Naive B cell (primary cell): ENCODE measurements at regions not wholly inside any gene's neighbourhood (a gene's known extent, or its start where the extent isn't known, plus 50 kb on each side); places are given as distances from the start of the nearest gene placed in this dataset.
A peak's percentile ranks its signal among the peaks of the same experiment; 100 is the strongest.
"Not testable (repeated sequence)": the region's sequence is repeated elsewhere in the genome, so short reads cannot be mapped to it uniquely, and the experiment has no call there.

Experiments used
- ATAC-seq, 2 donors: fragments of 150-1000 bp; cut with Tn5 transposase; 2 replicates each; pipeline ENCODE4 v1.10.0; 2021; ENCODE audit warnings: low read depth in 2 of 2, mild to moderate bottlenecking in 2 of 2, moderate library complexity in 2 of 2
- DNase-seq: peaks from one replicate; pipeline ENCODE4 v3.0.0; 2022
- H3K27ac Mint-ChIP-seq, 6 donors: one replicate each; pipeline ENCODE4 v1.8.0; 2020 to 2022; ENCODE audit warnings: mild to moderate bottlenecking in 6 of 6, mixed read lengths in 6 of 6, moderate library complexity in 5 of 6, inconsistent platforms in 2 of 6
- H3K27me3 Mint-ChIP-seq, 3 donors: one replicate each; pipeline ENCODE4 v1.8.0; 2021 to 2022; ENCODE audit warnings: mixed read lengths in 3 of 3, mild to moderate bottlenecking in 1 of 3
- H3K36me3 Mint-ChIP-seq, 2 donors: one replicate each; pipeline ENCODE4 v1.8.0; 2020 to 2022; ENCODE audit warnings: mixed read lengths in 2 of 2, inconsistent platforms in 1 of 2, mild to moderate bottlenecking in 1 of 2
- H3K4me1 Mint-ChIP-seq, 3 donors: one replicate each; pipeline ENCODE4 v1.8.0; 2020 to 2022; ENCODE audit warnings: mixed read lengths in 3 of 3, inconsistent platforms in 1 of 3, mild to moderate bottlenecking in 1 of 3, moderate library complexity in 1 of 3
- H3K4me3 Mint-ChIP-seq, 8 donors: one replicate each; pipeline ENCODE4 v1.8.0; 2020 to 2022; ENCODE audit warnings: mild to moderate bottlenecking in 8 of 8, mixed read lengths in 8 of 8, moderate library complexity in 8 of 8, inconsistent platforms in 2 of 8
- H3K9me3 Mint-ChIP-seq, 7 donors: one replicate each; pipeline ENCODE4 v1.8.0; 2020 to 2022; ENCODE audit warnings: mixed read lengths in 7 of 7, mild to moderate bottlenecking in 5 of 7, inconsistent platforms in 2 of 7, moderate library complexity in 1 of 7

GRCh38 chr4:119958983-119959382, 107.7 kb downstream of the MAD2L1 start:
- ATAC-seq (no peak), DNase-seq (no peak)
- no peaks in the 10 kb centered on the region for H3K4me1 Mint-ChIP-seq
- H3K36me3 Mint-ChIP-seq: no peaks in the 10 kb centered on the region
- no peak overlapping the region for H3K4me3 Mint-ChIP-seq
- H3K27me3 Mint-ChIP-seq: no peaks in the 10 kb centered on the region
- H3K27ac Mint-ChIP-seq: no peak overlapping the region
- H3K9me3 Mint-ChIP-seq: peaks cover 0 to 19% (median 4%) of the 10 kb centered on the region in 7 donors

- Mint-ChIP-seq H3K4me1 (no peaks in the 10 kb centered on the region), H3K9me3 (peaks cover 0 to 19% (median 4%) of the 10 kb centered on the region in 7 donors), H3K4me3 (no peak overlapping the region), H3K27me3 (no peaks in the 10 kb centered on the region), H3K36me3 (no peaks in the 10 kb centered on the region), H3K27ac (no peak overlapping the region)
- DNase-seq: no peak
- ATAC-seq: no peak
Measured at GRCh38 chr4:119955256-119955655, 111.4 kb downstream of the MAD2L1 start.

GRCh38 chr4:119954487-119954886, 112.2 kb downstream of the MAD2L1 start:
- not testable (repeated sequence) for H3K4me1 Mint-ChIP-seq, DNase-seq, H3K27me3 Mint-ChIP-seq, ATAC-seq, H3K4me3 Mint-ChIP-seq, H3K27ac Mint-ChIP-seq, H3K36me3 Mint-ChIP-seq
- peaks cover 0 to 19% (median 4%) of the 10 kb centered on the region in 7 donors for H3K9me3 Mint-ChIP-seq

GRCh38 chr4:119946359-119946758, 120.3 kb downstream of the MAD2L1 start:
- no peaks in the 10 kb centered on the region for H3K4me1 Mint-ChIP-seq
- no peak overlapping the region for H3K27ac Mint-ChIP-seq
- no peaks in the 10 kb centered on the region for H3K27me3 Mint-ChIP-seq
- DNase-seq: no peak
- no peaks in the 10 kb centered on the region for H3K36me3 Mint-ChIP-seq
- ATAC-seq: no peak
- peaks cover 0 to 5% (median 0%) of the 10 kb centered on the region in 7 donors for H3K9me3 Mint-ChIP-seq
- no peak overlapping the region for H3K4me3 Mint-ChIP-seq

GRCh38 chr4:119942806-119943205, 123.8 kb downstream of the MAD2L1 start:
- Mint-ChIP-seq H3K27me3 (peaks cover 0 to 7% (median 2%) of the 10 kb centered on the region in 3 donors), H3K27ac (no peak overlapping the region), H3K9me3 (peaks cover 0 to 4% (median 0%) of the 10 kb centered on the region in 7 donors), H3K4me3 (no peak overlapping the region), H3K4me1 (no peaks in the 10 kb centered on the region), H3K36me3 (no peaks in the 10 kb centered on the region)
- DNase-seq (no peak), ATAC-seq (no peak)

- Mint-ChIP-seq H3K27ac (no peak overlapping the region), H3K4me1 (no peaks in the 10 kb centered on the region)
- no peak for ATAC-seq
Measured at GRCh38 chr4:119940557-119940956, 126.1 kb downstream of the MAD2L1 start.

GRCh38 chr4:119939071-119939995, 127.3 kb downstream of the MAD2L1 start:
- Mint-ChIP-seq H3K27ac (no peak overlapping the region), H3K4me3 (no peak overlapping the region), H3K36me3 (no peaks in the 10 kb centered on the region), H3K27me3 (peaks cover 0 to 9% (median 3%) of the 10 kb centered on the region in 3 donors), H3K4me1 (no peaks in the 10 kb centered on the region), H3K9me3 (peaks cover 0 to 4% (median 0%) of the 10 kb centered on the region in 7 donors)
- DNase-seq (no peak), ATAC-seq (no peak)

More at GRCh38 chr4:119940557-119940956, 126.1 kb downstream of the MAD2L1 start:
- DNase-seq: no peak
- peaks cover 0 to 4% (median 0%) of the 10 kb centered on the region in 7 donors for H3K9me3 Mint-ChIP-seq
- H3K4me3 Mint-ChIP-seq: no peak overlapping the region
- peaks cover 0 to 9% (median 3%) of the 10 kb centered on the region in 3 donors for H3K27me3 Mint-ChIP-seq
- no peaks in the 10 kb centered on the region for H3K36me3 Mint-ChIP-seq

GRCh38 chr4:119937746-119938145, 128.9 kb downstream of the MAD2L1 start:
- Mint-ChIP-seq H3K36me3 (no peaks in the 10 kb centered on the region), H3K4me3 (no peak overlapping the region), H3K27me3 (peaks cover 0 to 9% (median 3%) of the 10 kb centered on the region in 3 donors), H3K9me3 (peaks cover 0 to 4% (median 0%) of the 10 kb centered on the region in 7 donors), H3K4me1 (no peaks in the 10 kb centered on the region), H3K27ac (no peak overlapping the region)
- ATAC-seq: no peak
- DNase-seq: no peak

- peak overlapping the region in 1 of 6 donors; percentile 15 for H3K27ac Mint-ChIP-seq
- peaks cover 0 to 5% (median 0%) of the 10 kb centered on the region in 7 donors for H3K9me3 Mint-ChIP-seq
- DNase-seq: no peak
- no peaks in the 10 kb centered on the region for H3K4me1 Mint-ChIP-seq
- no peak overlapping the region for H3K4me3 Mint-ChIP-seq
- H3K27me3 Mint-ChIP-seq: peaks cover 0 to 9% (median 3%) of the 10 kb centered on the region in 3 donors
- no peaks in the 10 kb centered on the region for H3K36me3 Mint-ChIP-seq
- no peak for ATAC-seq
Measured at GRCh38 chr4:119933606-119934005, 133.0 kb downstream of the MAD2L1 start.

- Mint-ChIP-seq H3K4me1 (no peaks in the 10 kb centered on the region), H3K4me3 (no peak overlapping the region), H3K27ac (no peak overlapping the region), H3K9me3 (peaks cover 0 to 5% (median 0%) of the 10 kb centered on the region in 7 donors), H3K36me3 (no peaks in the 10 kb centered on the region), H3K27me3 (no peaks in the 10 kb centered on the region)
- ATAC-seq (no peak), DNase-seq (no peak)
Measured at GRCh38 chr4:119932277-119932676, 134.4 kb downstream of the MAD2L1 start.

- no peaks in the 10 kb centered on the region for H3K36me3 Mint-ChIP-seq
- H3K4me3 Mint-ChIP-seq: no peak overlapping the region
- peaks cover 0 to 5% (median 0%) of the 10 kb centered on the region in 7 donors for H3K9me3 Mint-ChIP-seq
- ATAC-seq: no peak
- H3K27me3 Mint-ChIP-seq: no peaks in the 10 kb centered on the region
- no peaks in the 10 kb centered on the region for H3K4me1 Mint-ChIP-seq
- DNase-seq: no peak
- no peak overlapping the region for H3K27ac Mint-ChIP-seq
Measured at GRCh38 chr4:119930546-119930945, 136.1 kb downstream of the MAD2L1 start.

GRCh38 chr4:119921830-119922229, 144.8 kb downstream of the MAD2L1 start:
- H3K4me1 Mint-ChIP-seq: no peaks in the 10 kb centered on the region
- H3K4me3 Mint-ChIP-seq: no peak overlapping the region
- DNase-seq: no peak
- ATAC-seq: no peak
- H3K27ac Mint-ChIP-seq: no peak overlapping the region
- H3K9me3 Mint-ChIP-seq: peaks cover 1 to 21% (median 7%) of the 10 kb centered on the region in 7 donors
- no peaks in the 10 kb centered on the region for H3K27me3 Mint-ChIP-seq
- H3K36me3 Mint-ChIP-seq: no peaks in the 10 kb centered on the region

- H3K9me3 Mint-ChIP-seq: peaks cover 2 to 26% (median 5%) of the 10 kb centered on the region in 7 donors
- no peak for ATAC-seq
- no peak overlapping the region for H3K27ac Mint-ChIP-seq
- H3K27me3 Mint-ChIP-seq: no peaks in the 10 kb centered on the region
- no peak for DNase-seq
- no peaks in the 10 kb centered on the region for H3K36me3 Mint-ChIP-seq
- no peaks in the 10 kb centered on the region for H3K4me1 Mint-ChIP-seq
- no peak overlapping the region for H3K4me3 Mint-ChIP-seq
Measured at GRCh38 chr4:119906277-119906676, 160.4 kb downstream of the MAD2L1 start.

- H3K9me3 Mint-ChIP-seq: peaks cover 0 to 7% (median 0%) of the 10 kb centered on the region in 7 donors
- no peaks in the 10 kb centered on the region for H3K36me3 Mint-ChIP-seq
- DNase-seq (no peak), ATAC-seq (no peak)
- no peak overlapping the region for H3K27ac Mint-ChIP-seq
- H3K4me1 Mint-ChIP-seq: no peaks in the 10 kb centered on the region
- H3K27me3 Mint-ChIP-seq: no peaks in the 10 kb centered on the region
- H3K4me3 Mint-ChIP-seq: no peak overlapping the region
Measured at GRCh38 chr4:119898211-119898610, 168.4 kb downstream of the MAD2L1 start.
